HG02678 (cell line): ENCODE measurements at regions not wholly inside any gene's neighbourhood (a gene's known extent, or its start where the extent isn't known, plus 50 kb on each side); places are given as distances from the start of the nearest gene placed in this dataset.
"Not testable (repeated sequence)": the region's sequence is repeated elsewhere in the genome, so short reads cannot be mapped to it uniquely, and the experiment has no call there.

Source experiments
- ATAC-seq: cut with Tn5 transposase; IDR thresholded peaks from one replicate; pipeline ENCODE4 v1.9.1; 2021; ENCODE audit warnings: mild to moderate bottlenecking, moderate library complexity; ENCODE audit not compliant: unreplicated experiment

DNA sequence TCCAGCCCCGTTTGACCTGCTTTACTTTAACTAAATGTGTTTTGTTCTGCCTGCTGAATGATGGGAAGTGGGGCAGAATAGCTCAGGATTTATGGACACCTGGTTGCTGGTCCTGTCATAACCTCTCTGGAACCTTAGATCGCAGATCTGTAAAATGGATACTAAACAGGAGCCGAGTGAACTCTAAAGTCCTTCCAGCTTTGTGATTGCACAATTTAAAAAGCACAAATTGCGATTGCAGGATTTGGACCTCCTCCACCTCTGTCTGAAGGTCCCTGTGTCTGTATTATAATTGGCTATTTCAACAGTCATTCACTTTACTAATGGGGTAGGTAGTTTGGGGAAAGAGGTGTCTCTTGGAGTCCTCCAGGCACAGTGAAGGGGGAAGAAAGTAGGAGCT is 220.4 kb downstream of the LY86 start:
- no peak for ATAC-seq

DNA sequence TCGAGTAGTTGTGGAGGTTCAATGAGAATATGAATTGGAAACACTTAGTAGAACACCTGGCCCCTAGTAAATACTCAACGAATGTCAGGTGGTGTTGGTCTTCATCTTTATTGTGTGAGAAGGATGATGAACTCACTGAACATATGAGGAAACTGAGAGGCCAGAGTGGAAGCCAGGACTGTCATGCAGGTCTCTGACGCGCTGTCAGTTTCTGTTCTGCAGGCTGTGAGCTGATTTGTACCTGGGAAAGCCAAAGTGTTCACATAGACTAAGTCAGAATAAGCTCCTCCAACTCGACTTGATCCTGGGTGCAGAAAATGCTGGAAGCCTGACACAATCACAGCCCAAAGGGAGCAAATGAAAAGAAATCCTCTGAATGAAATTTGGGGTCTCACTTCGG is 222.2 kb downstream of the LY86 start:
- peak; percentile 72 for ATAC-seq

DNA sequence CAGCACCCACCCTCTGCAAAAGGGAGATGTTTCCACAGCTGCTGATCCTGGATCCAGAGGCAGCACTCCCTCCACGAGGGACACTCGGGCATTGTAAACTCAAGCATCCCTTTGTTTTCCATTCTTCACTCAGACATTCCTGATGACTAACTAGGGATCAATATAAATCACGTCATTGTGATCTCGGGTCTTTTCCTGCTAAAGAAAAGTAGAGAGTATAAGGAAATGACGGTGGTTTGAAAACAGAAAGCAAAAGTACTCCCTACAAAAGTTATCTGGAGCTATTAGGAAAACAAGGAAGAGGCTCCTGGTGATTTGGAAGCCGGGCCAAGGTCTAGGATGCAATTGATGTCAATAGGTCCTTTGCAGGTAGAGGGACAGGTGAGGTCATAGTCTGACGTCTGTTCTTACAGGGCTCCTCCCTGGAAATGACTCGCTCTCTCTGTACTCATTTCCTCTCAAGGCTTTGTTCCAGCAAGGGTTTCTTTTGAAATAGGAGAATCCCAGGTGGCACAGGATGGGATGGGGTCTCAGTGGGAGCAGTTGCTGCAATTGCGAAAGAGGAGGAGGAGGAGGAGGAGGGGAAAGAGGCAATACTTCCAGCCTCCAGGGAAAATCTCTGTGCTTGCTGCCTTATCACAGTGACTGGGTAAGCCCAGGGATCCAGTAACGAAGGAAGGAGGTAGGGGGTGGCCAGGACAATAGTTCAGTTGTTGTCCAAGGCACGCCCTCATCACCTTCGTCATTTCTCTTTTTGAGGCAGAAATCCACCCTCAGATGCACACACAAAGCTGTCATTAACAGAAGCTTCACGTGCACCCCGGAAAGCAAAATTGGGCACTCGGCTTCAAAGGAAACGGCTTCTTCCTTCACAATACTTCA is 222.8 kb downstream of the LY86 start:
- ATAC-seq, result no peak

DNA sequence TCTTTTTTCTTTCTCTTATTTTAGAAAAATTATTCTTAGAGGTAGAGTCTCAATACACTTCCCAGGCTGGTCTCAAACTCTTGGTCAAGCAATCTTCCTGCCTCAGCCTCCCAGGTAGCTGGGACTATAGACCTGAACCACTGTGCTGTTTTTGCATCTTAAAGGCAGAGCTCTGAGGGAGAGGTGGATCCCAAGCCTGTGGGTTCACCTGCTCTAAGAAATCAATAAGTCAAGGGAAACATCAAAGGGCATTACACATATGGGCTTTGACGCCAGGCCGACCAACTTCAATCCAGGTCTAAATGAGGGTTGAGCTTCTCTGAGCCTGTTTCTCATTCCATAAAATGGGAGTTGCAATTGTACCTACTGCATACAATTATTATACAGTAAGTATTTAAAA is 223.9 kb downstream of the LY86 start:
- ATAC-seq, result no peak

DNA sequence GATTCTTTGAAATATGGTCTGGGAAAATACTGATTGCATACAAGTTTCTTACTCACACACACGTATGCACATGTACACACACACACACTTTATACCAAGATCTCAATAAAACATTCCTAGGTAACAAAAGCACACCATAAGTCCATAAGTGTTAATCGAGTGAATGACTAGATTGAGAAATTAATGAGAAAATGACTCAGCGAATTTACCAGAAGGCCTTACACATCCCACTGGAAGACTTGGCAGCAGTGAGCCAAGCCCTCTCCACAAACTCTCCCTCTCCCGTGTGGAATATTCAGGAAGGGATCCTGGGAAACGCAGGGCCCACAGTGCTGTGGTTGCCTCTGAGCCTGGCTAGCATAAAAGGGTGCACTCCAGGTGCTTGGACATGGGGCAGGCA is 227.2 kb downstream of the LY86 start:
- no peak for ATAC-seq

DNA sequence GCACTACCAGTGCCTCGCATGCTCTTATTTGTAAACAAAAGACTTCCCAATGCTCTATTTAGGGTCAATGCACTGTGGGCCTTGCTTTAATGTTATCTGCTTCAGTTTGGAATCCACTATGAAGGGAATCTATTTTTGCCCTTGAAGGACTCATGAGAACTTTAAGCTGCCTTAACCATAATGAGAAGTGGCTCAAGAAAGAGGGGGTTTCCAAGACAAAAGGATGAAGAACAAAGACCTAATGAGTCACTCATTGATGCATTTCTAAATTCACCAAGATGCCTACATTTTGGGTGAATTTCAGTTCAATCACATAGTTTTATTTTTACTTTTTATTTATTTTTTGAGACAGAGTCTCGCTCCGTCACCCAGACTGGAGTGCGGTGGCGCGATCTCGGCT is 228.2 kb downstream of the LY86 start:
- no peak for ATAC-seq

DNA sequence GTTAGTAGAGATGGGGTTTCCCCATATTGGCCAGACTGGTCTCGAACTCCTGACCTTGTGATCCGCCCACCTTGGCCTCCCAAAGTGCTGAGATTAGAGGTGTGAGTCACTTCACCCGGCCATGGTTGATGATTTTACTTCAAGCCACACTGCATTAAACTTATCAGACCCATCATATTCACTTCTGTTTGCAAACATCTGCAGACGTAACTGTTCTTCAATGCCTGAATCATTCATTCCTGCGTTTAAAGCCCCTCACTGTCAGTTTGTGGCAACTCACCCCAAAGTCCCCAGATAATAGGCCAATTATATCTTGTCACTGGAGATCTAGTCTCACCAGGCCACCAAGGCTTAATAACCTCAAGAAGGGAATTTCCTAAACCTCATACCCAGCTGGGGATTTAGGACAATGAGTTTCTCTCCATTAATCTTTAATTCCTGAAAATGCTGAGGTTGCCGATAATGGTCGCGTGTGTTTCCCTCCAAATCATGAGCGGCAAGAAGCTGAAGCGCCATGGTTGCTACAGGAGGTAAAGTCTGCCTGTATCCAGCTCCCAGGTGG is 229.6 kb downstream of the LY86 start:
- no peak for ATAC-seq

DNA sequence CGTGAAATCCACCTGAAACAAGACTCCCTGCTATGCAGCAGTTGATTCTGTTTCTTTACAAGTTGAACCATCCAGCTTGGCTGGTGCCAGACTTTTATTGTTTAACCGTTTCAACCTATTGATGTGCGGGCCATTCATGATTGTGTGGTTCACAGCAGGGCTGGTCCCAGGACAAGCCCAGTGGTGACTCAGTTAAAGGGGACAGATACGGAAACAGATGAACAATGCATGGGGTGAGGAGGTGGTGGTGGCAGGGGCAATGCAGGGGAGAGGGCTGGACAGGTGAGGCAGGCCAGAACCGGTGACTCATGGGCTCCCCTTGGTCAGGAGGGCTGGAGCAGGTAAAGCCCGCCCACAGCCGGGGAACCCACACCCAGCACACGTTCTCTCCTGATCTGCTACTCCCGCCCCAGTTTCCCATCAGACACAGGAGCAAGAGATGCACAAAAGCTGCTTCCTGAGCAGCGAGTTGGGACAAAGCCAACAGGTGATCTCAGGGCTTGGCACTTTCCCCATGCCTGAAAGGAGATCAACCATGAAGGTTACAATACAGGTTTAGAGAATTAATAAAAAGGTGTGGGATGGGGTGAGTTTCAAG is 232.2 kb downstream of the LY86 start:
- no peak for ATAC-seq

DNA sequence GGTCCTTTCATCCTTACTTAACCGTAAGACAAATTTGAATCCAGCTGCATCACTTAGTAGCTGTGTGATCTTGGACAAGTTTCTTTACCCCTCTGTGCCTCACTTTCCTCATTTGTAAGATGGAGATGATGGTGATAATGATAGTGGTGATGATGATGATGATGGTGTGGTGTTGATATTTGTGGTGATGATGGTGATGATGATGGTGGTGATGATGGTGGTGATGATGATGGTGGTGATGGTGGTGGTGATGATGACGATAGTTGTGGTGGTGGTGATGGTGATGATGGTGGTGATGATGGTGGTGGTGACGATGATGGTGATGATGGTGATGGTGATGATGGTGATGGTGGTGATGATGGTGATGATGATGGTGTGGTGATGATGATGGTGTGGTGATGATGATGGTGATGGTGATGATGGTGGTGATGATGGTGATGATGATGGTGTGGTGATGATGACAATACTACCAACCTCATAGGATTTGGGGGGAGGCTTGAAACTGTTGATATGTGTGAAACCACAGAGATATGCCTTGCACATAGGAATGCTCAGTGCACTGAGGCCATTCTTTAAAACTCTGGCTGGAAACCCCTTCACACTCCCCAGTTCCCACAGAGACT is 233.2 kb downstream of the LY86 start:
- ATAC-seq, result no peak

DNA sequence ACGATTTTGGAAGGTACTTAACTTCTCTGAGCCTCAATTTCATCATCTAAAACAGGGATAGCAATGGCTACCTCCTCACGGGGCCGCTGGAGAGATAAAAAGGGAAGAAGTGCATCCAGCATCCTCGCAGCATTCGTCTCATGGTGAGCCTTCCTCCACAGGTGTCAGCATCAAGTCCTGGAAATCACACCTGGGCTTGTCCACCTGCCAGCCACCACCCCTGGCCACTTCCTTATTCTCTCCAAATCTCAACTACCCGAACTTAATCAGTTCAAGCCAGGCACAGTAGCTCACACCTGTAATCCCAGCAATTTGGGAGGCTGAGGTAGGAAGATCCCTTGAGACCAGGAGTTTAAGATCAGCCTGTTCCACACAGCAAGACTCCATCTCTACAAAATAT is 234.5 kb downstream of the LY86 start:
- ATAC-seq, result no peak

DNA sequence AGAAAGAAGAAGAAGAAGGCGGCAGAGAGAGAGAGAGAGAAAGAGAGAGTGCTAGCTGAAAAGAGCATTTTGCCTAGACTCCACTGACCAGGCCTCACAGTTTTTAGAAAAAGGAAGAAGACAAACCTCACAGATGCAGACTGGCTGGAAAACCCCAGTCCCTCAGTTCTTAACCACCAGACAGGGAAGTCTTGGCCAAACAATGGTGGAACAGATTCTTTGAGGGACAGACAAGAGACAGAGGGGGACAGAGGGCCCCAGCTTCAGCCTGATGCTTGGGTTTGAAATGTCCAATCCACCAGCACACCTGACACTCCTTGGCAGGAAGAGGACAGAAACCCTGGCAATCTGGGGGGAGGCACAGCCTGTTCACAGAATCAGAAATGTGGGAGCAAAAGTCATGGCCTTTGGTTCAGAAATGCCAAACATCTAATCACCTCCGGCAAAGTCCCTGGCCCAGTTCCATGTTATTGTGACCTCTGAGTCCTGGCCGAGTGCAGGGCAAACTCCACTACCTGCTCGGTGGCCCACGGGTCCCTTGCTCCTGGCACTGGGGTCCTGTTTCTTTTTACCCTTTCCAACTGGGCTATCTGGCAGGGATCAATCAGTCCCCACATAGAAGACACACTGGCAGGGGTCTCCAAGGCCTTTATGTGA is 235.2 kb downstream of the LY86 start:
- ATAC-seq, result no peak

DNA sequence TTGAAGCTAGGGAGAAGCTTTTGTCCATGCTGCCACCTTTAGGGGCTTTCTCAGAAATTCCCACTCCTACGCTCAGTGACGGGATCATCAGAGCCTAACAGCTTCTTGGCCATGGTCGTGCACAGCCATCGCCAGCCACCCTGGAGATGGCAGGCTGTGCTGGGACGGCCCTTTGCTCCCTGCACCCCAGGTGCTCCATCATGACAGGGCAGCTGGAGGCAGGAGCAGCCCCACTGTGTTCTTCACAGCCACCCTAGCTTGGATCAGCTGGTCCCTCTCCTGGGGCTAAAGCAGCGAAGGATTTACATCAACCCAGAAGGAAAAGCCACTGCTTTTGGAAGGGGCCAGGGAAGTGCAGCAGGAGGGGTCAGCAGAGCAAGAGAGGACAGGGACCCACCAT is 235.9 kb downstream of the LY86 start:
- no peak for ATAC-seq

DNA sequence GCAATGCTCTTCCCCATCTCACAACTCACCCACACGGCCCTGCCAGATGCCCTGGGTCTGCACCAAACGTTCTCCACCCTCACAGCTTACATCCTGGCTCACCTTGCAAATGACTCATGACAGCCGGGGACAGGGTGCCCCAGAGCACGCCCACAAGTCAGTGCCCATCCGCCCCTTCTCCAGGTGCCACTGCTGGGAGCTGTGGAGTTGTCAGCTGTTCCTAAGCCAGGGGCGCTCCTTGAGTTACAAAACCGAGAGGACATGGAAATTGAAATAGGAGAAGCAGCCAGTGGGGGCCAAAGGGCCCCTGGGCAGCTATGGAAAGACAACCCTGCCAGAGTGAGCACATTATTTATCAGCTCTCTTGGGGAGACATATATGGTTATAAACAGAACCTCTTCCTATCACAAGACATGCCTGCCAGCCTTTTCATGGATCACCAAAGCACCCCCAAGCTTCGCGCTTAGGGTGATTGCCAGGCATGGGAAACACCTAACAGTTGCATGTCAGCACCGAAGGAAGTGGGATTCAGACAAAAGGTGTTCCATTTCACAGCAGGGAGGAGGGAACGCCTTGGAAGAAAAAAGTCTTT is 236.8 kb downstream of the LY86 start:
- no peak for ATAC-seq

DNA sequence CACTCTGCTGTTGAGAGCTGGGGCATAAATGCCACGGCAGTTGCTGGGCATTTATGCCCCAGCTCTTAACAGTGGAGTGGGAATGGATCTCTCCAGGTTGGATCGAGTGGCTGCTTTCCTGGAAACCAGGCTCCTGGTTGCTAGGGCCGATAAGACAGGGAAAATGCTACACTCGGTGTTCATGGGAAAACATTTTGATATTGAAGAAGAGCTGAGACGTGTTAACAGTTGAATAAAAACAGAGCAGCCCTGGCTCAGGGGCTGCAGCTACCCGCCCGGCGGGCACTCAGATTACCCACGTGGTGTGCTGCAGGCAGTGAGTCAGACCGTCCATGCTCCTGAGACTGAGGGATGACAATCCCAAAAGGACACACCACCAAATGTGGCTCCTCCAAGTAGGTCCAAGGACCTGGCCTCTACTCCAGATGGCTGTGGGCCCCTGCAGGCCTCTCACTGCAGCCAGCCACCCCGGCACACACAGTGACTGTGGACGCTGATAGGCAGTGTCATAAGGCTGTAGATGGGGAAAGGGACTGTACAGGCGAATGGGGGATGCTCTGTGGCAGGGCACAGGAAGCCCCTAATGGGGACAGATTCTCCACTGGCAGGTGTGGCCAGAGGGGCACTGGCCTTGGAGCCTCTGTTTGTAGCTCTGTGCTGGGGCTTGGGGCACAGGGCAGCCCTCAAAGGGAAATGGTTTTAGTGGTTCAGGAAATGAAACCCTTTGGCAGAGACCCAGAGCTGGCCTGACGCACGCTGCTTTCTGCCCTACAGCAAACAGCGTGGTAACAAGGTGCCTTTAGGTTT is 237.8 kb downstream of the LY86 start:
- peak; percentile 89 for ATAC-seq

DNA sequence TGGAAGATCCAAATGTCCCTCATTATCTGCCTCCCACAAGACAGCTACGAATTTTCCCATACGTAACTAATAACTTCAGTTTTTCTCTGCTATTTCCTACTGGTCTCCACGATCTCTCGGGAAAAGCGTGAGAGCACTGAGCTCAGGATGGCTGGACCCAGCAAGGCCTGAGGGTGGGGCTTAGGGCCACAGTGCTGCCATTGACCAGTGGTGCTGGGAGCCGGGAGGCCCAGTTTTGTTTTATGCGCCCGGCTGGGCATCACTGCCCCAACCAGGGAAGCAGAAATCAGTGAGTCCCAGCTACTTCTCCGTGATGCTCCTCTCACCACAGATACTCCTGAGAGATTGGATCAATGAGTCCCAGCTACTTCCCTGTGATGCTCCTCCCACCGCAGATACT is 238.4 kb downstream of the LY86 start:
- ATAC-seq, result no peak

DNA sequence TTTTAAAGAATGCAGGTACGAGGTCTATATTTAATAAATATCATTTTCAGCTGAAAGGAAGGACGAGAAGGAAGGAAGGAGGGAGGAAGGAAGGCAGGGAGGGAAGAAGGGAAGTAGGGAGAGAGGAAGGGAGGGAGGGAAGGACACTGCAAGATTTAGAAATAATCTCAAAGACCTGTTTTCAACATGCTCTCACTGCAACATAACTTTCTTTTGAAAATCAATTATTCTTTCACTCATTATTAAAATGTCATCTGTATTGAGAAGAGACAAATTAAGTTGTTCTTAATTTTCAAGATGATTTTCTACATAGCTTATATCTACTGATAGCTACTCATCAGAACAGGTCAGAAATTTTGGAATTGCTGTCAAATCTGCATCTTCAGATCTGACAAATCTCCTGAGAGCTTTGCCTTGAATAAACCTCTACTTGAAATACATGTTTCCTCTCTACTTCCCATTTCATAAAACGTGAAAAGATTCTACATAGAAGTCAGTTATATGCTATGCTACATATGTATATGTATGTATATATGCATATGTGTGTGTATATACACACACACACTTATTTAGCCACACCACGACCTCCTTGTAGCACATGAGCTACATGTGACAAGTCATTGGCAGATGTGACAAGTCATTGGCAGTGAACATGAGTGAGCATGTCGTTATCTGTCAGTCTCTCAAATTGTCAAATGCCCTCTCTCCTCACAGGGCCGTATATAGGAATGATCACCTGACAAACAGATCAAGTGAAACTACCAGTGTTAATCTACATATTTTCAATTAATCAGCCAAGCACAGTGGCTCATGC is 241.6 kb downstream of the LY86 start:
- ATAC-seq, result no peak

DNA sequence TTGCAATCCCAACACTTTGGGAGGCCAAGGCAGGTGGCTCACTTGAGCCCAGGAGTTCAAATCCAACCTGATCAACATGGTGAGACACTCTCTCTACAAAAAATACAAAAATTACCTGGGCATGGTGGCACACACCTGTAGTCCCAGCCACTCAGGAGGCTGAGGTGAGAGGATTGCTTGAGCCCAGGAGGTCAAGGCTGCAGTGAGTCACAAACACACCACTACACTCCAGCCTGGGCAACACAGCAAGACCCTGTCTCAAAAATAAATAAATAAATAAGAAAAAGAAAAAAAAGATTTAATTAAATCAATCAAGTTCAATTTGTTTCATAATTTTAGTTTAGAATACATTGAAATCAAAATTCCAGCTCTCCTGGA is 242.2 kb downstream of the LY86 start:
- ATAC-seq, result not testable (repeated sequence)

DNA sequence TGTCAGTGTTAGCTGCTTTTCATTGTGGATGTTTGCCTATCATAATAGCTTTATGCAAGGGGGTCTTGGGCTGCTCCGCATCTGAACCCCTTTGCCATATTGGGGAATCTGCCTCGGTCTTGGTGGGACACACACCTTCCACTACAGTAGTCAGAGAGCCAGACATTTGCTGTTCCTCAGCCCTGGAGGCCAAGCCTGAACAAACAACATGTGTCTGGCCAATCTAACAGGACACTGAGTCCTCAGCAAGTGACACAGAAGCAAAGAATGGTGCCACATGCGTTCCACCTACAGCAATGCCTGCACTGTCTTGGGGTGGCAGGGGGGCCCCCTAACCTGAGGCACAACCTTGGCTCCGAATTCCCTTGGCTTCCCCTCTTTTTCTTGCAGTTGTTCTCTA is 243.9 kb downstream of the LY86 start:
- no peak for ATAC-seq
